DMS153 (cell line): ENCODE measurements at regions not wholly inside any gene's neighbourhood (a gene's known extent, or its start where the extent isn't known, plus 50 kb on each side); places are given as distances from the start of the nearest gene placed in this dataset.

Experiments
- DNase-seq: peaks from one replicate; lab custom pipeline; 2025; lab: John Stamatoyannopoulos, UW

DNA sequence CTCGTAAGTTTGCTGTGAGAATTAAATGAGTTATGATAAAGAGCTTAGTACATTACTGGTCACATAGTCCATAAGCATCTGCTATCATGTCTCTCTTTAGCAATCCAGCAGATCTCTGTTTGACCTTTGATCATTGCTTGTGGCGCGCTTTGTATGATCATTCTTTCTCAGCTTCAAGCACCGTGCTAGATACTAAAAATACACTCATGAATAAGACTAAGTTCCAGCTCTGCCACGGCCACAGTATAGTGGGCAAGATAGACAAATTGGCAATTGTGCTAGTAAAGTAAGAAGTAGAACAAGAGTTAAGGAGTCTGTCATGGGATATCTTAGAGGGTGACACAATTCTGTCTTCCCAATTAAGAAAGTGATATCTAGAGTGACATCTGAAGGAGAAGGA is 75.2 kb upstream of the ADGRF1 start:
- DNase-seq, result no peak

DNA sequence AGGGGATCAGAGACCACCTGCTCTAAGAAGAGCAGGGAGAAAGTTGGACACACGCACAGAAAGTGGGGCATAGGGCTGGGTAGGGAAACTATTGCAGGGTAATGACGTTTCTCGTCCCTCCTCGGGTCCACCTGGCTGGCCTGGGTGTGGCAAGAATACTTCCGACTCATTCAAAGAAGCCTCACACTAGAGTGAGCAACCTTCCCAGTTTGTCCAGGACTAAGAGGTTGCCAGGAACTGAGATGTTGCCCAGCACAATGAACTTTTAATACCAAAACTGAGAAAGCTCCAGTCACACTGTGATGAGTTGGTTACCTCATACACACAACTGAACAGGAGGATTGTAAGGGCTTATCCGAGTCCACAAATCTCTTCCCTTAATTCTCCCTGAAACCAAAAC is 74.5 kb upstream of the ADGRF1 start:
- no peak for DNase-seq

DNA sequence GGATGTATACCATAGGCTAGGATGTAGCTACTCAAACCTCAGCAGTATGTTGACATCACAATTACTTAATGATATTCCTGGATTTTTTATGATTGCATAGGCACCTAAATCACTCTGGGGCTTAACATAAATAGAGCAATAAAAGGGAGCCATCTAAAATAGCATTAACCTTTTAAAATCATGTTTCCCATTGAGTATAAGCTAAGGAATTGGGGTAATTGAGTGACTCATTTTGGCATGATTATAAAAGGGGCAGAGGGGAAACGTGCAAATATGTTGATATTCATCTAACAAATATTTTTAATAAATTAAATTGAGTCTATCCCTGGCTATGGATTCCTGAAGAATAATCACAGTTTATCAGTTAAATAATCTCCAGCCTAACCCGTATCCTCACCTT is 74.0 kb upstream of the ADGRF1 start:
- no peak for DNase-seq

DNA sequence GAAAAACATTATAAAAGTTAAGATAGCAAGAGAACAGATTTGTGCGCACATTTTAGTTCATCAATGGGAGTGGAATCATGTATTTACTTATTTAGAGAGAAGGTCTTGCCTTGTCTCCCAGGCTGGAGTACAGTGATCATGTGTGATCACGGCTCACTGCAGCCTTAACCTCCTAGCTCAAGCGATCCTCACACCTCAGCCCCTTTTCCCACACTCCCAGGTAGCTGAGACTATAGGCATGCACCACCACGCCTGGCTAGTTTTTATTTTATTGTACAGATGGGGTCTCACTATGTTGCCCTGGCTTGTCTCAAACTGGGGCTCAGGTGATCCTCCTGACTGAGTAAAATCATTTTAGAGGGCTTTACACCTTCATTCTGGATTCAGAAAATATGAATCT is 72.3 kb upstream of the ADGRF1 start:
- DNase-seq, result no peak

DNA sequence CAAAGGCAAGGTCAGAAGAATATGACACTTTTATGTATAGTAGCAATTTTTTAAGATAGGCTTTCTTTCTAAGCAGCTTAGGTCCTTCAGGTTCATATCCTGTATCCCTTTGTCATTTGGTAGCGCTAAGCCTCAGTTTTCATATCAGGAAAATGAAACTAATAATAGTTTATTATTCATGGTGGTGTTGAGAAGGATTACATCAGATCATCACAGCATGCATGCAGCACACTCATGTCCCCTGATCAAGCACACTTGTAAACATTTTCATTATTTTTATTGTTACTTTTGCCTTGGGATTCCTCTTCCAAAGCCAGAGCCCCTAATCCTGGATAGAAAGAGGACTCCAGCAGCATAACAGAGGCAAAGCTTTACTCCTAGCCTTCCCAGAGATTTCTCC is 70.2 kb upstream of the ADGRF1 start:
- no peak for DNase-seq

DNA sequence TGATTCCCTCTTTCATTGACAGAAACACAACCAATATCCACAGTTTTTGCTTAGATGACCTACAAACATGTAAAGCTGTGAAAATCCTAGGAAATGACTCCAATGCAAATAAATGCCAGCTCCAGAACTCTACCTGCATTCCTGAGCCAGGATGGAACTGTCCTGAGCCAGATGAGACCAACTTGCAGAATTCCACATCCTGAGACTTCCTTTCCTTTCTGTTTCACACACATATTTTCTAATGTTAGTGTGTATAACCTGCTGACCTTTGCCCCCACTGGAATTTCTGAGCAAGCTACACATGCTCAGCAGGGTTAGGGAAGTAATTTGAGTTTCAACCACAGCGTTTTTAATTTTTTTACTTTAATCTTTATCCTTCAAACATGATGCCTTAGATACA is 69.6 kb upstream of the ADGRF1 start:
- no peak for DNase-seq

DNA sequence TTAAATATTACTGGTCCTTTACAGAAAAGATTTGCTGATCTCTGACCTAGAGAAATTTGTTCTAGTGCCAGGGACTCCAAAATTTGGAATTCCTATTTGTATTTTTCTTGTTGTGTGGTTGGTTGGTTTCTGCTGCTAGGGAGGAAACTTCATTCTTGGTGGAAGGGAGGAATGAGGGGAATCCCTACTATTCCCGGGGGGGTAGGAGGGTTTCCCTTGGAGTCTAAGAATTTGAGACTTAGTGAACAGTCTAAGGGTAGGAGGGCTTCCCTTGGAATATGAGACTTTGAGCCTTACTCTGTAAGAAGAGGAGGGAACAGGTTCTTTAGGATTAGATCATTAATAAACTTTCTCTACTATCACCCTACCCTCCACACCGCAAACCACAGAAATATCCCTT is 67.1 kb upstream of the ADGRF1 start:
- DNase-seq, result no peak

DNA sequence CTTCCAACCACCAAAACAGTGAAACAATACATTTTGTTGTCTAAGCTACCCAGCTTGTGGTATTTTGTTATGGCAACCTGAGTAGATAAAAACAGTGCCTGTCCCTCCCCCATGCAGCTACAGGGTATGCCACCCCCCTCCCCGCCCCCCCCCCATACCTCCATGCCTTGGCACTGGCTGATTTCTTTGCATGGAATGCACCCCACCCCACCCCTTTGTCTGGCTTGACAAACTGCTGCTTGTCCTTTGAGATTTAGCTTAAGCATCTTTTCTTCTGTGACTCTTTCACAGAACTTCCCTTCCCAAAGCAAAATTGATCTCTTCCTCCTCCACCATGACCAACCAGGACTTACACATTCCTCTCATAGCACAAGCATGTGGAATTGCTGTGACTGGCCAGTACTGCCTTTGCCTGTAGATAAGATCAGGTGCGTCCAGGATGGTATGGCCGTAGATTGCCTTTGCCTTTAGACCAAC is 64.6 kb upstream of the ADGRF1 start:
- DNase-seq, result no peak

DNA sequence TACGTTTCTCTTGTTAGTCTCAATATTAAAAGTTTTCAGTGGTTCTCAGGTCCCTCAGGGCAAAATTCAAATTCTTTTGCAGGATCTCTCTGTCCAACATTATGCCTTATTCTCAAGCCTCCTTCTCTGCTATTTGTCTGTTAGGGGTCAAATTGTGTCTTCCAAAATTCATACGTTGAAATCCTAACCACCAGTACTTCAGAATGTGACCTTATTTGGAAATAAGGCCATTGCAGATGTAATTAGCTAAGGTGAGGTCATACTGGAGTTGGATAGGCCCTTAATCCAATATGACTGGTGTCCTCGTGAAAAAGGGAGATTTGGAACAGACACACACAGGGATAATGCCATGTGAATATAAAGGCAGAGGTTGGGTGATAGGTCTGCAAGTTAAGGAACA is 64.1 kb upstream of the ADGRF1 start:
- no peak for DNase-seq

DNA sequence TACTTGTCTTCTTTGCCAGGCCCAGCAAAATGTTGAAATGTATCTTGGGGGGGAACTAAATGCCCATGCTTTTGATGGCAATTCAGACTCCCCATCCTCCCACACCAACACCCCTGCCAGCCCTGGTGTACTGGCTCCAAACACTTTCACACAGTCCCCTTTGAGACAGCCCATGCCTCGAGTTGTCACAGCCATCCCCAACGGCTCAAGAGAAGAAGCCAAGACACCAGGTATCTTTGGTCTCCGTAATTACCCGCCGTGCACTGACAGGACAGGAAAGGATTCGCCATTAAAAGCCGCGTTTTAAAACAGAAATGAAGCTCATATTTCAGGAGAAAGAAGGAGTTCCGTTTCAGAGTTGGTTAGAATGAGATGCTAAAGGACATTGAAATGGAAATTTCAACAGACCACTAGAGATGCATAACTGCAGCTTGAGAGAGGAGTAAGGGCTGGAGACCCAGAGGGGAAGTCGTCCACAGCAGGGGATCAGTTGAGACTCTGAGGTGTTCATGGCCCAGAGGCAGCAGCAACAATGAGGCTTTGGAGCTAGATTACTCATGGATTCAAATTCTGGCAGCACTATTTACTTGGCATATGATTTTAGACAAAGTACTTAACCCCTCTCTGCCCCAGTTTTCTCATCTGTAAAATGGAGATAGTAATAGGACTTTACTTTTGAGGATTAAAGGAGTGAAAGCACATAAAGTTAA is 63.5 kb upstream of the ADGRF1 start:
- no peak for DNase-seq

DNA sequence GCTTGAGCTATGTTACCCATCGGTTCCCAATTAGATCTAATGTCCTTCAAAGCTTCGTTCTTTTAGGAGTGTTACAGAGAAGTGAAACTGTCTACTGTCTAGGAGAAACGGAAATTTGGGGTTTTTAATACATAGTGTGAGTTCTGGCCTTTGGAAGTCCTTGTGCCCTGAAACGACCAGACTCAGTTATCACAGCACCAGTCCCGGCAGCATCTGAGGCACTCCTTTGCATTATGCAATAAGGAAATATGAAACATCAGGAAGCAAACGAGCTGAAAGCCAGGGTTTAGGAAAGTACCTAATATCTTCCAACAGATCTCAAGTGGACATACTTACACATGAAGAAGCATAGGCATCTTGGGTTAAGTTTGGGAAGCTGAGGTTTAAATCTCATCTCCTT is 61.8 kb upstream of the ADGRF1 start:
- no peak for DNase-seq

DNA sequence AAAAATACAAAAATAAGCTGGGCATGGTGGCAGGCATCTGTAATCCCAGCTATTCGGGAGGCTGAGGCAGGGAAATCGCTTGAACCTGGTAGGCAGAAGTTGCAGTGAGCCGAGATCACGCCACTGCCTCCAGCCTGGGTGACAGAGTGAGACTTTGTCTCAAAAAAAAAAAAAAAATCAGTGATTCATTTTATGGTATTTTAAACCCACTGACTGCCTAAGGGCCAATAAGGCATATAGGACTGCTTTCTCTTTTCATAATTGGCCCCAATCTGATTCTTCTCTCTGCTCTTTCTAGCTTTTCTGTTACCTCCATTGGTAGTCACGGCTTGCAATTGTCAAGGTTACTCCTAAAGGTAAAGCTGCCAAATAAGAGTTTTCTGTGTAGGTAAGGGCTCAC is 60.2 kb upstream of the ADGRF1 start:
- DNase-seq, result no peak

DNA sequence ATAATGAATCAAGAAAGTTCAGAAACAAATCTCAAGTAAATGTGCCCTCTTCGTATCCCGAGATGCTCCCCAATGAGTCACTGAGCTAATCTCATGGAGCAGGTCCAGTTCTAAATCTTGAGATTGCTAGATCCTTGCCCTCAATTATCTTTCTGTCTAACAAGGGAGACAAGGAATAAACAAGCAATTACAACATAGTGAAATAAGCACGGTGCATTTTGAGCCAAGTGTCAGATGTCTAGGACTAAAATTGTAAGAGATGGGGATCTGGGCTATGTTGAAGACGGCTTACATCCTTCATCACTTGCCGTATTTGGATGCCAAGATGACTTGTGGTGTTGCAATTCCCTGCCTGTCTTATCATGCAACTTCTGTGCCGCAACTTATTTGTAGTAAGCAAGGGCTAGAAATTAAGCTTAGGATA is 56.5 kb upstream of the ADGRF1 start:
- no peak for DNase-seq

DNA sequence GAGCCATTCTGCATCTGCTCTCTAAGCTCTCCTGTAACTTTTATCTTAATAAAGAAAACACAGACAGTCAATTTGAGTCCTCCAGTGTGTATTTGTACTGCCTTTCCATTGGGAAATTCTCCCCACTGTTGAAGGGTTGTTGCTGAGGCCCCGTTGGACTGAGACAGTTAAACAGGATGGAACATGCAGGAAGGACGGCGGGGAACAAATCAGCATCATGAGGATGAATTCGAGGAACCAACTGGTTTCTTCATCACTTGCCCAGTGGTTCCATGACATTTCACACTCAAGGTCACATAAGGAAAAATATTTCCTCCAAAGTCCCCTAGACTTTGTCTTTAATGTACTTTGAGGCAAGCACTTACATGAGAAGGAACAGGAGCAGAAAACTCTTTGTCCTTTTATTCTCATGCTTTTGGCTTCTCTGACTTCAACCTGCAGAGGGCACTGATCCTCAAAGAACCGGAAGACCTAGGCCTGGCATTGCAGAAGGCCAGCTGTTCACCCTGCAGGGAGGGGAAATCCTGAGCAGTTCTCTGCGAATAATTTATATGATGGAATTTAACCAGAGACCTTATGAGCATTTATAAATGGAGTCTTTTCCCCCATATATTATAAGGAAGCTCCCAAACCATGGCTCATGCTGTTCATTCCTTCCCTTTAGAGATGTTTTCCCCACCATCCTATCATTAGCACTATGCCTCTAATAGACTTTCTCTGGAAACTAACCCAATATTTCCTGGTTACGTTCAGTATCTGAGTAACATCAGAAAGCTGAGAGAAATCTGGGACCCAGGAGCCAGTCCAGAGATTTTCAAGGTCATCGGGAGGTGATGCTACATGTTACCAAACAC is 55.2 kb upstream of the ADGRF1 start:
- peak; percentile 84 for DNase-seq

DNA sequence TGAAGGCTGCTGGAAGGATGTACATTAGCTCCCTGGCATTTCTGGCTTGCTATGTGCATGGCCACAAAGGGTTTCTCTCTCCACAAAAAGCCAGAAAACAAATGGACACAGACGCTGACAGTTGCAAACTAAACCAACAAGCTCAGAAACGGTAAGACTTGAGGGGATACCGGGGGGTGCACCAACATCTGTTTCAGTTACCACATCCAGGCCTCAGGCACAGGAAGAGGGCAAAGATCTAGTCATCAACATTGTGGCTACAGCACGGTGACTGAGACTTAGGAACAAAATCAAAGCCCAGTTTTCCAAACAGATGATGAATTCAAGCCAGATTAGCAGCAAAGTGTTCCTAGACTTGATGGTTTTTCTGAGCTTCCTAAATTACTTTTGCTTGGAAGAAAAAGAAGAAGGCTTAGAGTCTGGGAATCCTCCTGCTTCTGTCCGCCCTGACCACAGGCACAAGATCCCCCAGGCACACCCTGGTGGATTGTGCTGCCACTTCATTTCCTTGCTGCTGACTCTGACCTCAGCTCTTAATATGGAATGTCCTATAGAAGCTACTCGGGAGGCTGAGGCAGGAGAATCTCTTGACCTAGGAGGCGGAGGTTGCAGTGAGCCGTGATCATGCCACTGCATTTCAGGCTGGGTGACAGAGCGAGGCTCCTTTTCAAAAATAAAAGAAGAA is 54.2 kb upstream of the ADGRF1 start:
- no peak for DNase-seq

DNA sequence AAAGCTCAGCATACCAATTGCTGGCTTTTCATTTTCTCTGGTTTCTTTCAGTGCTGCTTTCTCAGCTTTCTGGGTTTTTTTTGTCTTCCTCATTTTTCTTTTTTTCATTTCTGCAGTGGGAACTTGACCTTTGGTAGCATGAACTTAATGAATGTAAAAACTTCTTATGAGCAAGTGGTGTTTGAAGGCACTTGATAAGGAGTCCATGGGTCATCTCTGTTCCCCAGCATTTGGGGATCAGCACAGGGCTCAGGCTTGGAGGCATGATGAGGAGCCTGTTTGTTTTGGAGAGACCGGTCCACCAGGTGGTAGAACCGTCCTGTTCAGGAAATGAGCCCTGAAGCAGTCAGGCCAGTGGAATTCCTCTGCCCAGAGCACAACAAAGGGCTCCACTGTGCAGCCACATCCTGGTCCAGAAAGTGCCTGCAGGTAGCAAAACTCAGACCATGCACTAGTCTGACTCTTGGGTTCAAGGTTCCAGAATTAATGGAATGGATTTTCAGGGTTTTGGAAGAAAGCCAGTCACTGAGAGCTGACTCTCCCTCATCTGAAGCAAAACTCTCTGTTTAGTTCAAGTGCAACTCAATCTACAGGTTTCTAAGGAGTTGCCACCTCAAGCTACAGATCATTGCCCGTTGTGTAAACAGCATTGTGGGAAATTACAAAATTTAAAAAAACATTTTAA is 52.3 kb upstream of the ADGRF1 start:
- DNase-seq, result no peak

DNA sequence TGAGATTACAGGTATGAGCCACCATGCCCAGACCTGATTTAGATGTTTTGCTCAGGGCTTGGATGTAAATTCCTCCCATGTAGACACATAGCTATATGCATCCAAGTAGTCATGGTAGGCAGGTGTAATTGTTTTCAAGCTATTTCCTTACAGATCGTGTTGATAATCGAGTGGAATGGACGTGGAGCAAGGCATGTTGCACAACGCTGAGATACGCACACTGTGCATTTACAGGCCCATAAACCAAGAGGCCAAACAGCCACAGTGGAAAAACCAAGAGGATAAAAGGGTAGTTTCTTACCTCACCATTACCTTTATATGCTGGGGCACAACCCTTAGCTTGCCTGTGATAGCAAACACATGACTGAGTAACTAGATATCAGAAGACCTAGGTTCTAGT is 51.0 kb upstream of the ADGRF1 start:
- no peak for DNase-seq

DNA sequence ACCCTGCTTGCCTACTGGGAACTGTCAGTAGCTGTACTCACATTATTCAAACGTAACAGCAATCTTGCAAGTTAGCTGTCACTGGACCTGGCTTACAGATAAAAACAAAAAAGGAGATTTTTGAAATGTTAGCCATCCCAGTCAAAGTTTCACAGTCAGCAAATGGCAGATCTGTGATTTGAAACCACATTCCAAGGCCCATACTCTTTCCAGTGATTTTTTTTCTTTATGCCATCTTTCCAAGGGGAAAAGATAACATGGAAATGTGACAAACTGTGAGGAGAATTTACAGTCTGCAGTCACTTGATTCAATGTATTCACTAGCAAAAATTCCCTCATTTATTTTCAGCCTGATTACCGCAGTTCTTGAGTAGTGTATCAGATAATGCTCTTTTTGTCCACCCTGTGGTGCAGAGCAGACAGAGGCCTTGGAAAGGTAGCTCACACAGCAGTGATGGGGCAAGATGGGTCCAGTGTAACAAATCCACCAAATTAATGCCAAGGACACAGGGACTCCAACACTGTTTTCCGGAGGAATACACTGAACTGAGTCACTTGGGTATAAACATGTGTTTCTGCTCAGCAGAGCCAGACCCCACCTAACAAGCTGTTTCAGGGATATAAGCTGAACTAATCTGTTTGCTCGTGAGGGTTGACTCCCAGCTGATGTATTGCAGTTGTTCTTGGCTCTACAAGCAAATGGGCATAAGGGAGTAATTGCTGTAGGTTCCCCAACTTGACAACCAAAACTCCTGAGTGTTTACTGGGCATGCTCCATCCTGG is 49.9 kb upstream of the ADGRF1 start:
- DNase-seq, result no peak
